ENCODE measurements at regions not wholly inside any gene's neighbourhood (a gene's known extent, or its start where the extent isn't known, plus 50 kb on each side); places are given as distances from the start of the nearest gene placed in this dataset.

- TF ChIP-seq POLR2A (IDR thresholded peaks at IDR 0.05) (no peak), EP300 (IDR thresholded peaks at IDR 0.05) (no peak)
- TF ChIP-seq, protein P1, sequence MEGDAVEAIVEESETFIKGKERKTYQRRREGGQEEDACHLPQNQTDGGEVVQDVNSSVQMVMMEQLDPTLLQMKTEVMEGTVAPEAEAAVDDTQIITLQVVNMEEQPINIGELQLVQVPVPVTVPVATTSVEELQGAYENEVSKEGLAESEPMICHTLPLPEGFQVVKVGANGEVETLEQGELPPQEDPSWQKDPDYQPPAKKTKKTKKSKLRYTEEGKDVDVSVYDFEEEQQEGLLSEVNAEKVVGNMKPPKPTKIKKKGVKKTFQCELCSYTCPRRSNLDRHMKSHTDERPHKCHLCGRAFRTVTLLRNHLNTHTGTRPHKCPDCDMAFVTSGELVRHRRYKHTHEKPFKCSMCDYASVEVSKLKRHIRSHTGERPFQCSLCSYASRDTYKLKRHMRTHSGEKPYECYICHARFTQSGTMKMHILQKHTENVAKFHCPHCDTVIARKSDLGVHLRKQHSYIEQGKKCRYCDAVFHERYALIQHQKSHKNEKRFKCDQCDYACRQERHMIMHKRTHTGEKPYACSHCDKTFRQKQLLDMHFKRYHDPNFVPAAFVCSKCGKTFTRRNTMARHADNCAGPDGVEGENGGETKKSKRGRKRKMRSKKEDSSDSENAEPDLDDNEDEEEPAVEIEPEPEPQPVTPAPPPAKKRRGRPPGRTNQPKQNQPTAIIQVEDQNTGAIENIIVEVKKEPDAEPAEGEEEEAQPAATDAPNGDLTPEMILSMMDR (IDR thresholded peaks at IDR 0.05) = no peak
Measured at GRCh38 chr3:124657138-124657537, 73.1 kb upstream of the UMPS start.
